GM21619 (cell line): ENCODE measurements at regions not wholly inside any gene's neighbourhood (a gene's known extent, or its start where the extent isn't known, plus 50 kb on each side); places are given as distances from the start of the nearest gene placed in this dataset.

Experiments
- ATAC-seq: cut with Tn5 transposase; IDR thresholded peaks from one replicate; pipeline ENCODE4 v1.9.1; 2021; ENCODE audit not compliant: unreplicated experiment

- ATAC-seq: no peak
These were observed 56.3 kb upstream of the BRD7 start for GRCh38 chr16:50425044-50425443.

- no peak for ATAC-seq
These were observed 54.1 kb upstream of the BRD7 start for GRCh38 chr16:50422926-50423325.

- no peak for ATAC-seq
These were observed 50.3 kb upstream of the BRD7 start for GRCh38 chr16:50419116-50419515.
